DLD1 (cell line): ENCODE measurements at regions not wholly inside any gene's neighbourhood (a gene's known extent, or its start where the extent isn't known, plus 50 kb on each side); places are given as distances from the start of the nearest gene placed in this dataset.
"Not testable (repeated sequence)": the region's sequence is repeated elsewhere in the genome, so short reads cannot be mapped to it uniquely, and the experiment has no call there.

Experiments used
- in situ Hi-C: cut with HindIII; loops from 2 replicates; pipeline ENCODE4 v1.10.0; 2017; ENCODE audit warnings: low sequenced_read_pairs

GRCh38 chr1:4207183-4207582 is 307.1 kb upstream of the C1orf174 start:
- in situ Hi-C loops, result no loop called here

- in situ Hi-C loops, result no loop called here
Observed at GRCh38 chr1:4207842-4208692, 308.0 kb upstream of the C1orf174 start.

- in situ Hi-C loops, result no loop called here
Observed at GRCh38 chr1:4210043-4210442, 310.0 kb upstream of the C1orf174 start.

- in situ Hi-C loops, result no loop called here
Observed at GRCh38 chr1:4212796-4213195, 312.7 kb upstream of the C1orf174 start.

DNA sequence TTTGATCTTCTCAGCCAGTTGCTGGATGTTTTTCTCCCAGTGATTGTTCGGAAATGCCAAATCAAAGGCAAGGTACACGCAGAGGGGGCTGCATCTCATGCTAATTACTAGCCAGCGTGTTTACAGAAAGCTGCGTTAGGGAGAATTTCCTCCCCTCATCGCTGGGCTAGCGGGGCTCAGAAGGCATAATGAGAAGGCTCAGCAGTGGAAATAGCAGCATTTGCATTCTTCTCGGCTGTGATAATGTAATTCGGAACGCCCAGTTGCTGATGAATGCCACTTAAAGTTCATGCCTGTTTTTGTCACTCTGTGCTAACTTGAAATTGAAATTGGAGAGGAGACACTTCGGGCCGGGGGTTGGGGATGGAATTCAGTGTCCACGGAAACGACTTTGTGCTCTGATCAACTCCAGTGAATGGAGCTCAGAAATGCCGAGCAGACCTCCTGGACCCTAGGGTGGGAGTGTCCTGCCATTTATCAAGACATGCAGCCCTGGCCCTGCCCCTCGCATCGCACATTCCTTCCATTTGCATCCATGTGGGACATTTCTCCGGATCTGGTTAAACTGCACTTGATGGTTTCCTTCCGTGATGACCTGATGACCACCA is 313.4 kb upstream of the C1orf174 start:
- in situ Hi-C loops, result no loop called here

DNA sequence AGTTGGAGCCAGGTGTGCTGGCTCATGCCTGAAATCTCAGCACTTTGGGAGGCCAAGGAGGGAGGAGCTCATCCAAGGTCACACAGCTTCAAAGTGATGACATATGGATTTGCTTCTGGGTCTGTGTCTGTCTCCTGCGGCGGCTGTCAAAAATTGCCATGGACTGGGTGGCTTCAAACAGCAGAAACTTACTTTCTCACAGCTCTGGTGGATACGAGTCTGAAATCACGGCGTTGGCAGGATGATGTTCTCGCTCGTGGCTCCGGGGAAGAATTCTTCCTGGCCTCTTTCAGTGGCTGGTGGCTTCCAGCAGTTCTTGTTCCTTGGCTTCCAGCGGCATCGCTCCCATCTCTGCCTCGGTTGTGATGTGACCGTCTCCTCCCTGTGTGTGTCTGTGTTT is 314.8 kb upstream of the C1orf174 start:
- in situ Hi-C loops, result no loop called here

- in situ Hi-C loops, result no loop called here
Observed at GRCh38 chr1:4215391-4215790, 315.3 kb upstream of the C1orf174 start.

DNA sequence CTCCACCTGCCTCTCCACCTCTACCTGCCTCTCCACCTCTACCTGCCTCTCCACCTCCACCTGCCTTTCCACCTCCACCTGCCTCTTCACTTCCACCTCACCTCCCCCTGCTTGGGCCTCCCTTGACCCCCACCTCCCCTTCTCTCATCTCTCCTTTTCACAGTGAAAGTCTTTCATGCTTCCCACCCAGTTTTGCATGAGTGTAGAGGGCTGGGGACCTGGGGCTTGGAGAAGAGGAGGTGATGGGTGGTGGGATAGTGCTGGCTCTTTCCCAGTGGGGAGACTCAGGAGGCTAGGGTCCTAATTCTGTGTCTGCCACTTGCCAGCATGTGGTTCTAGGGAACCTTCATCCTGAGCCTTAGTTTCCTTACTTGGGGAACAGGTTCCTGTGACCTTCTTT is 316.2 kb upstream of the C1orf174 start:
- in situ Hi-C loops, result no loop called here

DNA sequence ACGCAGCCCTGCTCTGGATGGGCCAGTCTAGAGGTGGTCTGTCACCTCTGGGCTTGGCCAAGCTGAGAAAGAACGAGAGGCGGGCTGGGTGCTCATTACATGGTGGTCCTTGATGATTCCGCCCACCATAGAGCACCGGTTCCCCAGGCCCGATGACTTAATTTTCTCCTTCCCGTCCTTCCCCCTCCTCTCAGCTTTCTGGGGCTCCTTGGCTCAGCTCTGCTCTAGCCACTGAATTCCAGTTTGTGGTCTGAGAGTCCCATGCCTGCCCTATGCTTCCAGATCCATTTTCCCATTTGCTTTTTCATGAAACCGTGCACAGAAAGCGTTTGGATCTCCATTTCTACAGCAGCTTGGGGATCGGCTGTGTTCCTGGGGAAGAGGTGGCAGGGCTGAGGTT is 318.5 kb upstream of the C1orf174 start:
- in situ Hi-C loops, result no loop called here

GRCh38 chr1:4219111-4219510 is 319.0 kb upstream of the C1orf174 start:
- in situ Hi-C loops, result no loop called here

DNA sequence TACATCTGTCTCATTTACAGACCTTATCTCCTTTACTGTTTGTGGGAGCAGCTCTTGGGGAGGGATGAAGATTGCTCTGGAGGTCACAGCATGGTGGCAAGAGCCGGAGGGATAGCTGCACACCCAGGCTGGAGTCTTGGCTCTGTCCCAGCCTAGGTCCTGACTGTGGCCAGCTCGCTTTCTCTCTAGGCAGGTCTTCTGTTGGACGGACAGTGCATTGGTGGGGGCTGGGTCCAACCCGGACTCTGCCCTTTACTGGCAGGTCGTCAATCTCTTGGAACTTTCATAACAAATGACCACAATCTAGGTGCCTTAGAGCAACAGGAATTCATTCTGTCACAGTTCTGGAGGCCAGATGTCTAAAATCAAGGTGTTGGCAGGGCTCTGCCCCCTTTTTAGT is 319.8 kb upstream of the C1orf174 start:
- in situ Hi-C loops, result no loop called here

DNA sequence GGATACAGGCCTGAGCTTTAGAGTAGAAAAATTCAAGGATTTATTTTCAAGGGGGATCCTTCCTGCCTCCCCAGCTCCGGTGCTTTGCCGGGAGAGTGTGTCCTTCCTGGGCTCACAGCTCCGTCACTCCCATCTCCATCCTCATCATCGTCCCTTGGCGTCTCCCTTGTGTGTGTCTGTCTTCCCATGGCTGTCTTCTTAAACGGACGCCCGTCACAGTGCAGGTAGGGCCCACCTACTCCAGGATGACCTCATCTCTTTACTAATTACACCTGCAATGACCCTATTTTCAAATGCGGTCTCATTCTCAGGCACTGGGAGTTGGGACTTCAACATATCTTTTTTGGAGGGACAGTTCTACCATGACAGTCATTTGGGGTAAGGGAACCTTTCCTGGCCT is 320.3 kb upstream of the C1orf174 start:
- in situ Hi-C loops, result no loop called here

GRCh38 chr1:4221107-4221506 is 321.0 kb upstream of the C1orf174 start:
- in situ Hi-C loops, result no loop called here

DNA sequence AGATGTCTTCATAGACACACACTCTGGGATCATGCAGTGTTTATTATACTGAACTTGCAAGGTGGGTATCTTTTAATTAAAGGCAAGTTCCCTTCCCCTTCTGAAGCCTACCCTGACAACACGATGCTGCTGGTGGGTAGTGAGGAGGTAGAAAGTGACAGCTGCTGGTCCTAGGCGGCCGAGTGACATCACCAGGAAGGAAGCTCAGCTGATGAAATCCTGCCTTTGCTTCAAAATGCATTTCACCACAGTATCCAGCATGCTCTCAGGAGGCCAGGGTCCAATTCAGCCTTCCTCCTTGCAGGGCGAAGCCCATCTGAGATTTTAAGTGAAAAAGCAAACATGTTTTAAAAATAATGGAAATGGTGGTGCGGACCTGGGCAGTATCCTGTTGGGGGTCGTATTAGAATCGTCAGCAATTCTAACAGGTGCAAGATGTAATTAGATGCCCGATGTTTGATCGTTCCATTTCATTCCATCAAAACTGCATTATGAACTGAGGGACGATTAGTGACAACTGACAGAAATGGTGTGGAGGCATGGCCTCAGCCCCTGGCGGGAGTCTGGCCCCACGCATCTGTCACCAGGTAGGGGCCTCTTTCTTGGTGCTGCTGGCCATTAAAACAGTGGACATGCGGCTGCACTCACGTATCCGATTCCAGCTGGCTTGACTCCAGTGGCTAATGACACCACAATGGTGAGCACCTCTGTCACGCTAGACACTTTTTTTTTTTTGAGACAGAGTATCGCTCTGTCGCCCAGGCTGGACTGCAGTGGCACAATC is 324.8 kb upstream of the C1orf174 start:
- in situ Hi-C loops, result no loop called here

GRCh38 chr1:4227986-4228385 is 327.9 kb upstream of the C1orf174 start:
- in situ Hi-C loops, result no loop called here

GRCh38 chr1:4253935-4254334 is 353.9 kb upstream of the C1orf174 start:
- in situ Hi-C loops, result no loop called here

GRCh38 chr1:4256351-4256750 is 356.3 kb upstream of the C1orf174 start:
- in situ Hi-C loops, result no loop called here

GRCh38 chr1:4258146-4258777 is 358.2 kb upstream of the C1orf174 start:
- in situ Hi-C loops, result not testable (repeated sequence)

- in situ Hi-C loops, result no loop called here
Observed at GRCh38 chr1:4261327-4261726, 361.3 kb upstream of the C1orf174 start.

DNA sequence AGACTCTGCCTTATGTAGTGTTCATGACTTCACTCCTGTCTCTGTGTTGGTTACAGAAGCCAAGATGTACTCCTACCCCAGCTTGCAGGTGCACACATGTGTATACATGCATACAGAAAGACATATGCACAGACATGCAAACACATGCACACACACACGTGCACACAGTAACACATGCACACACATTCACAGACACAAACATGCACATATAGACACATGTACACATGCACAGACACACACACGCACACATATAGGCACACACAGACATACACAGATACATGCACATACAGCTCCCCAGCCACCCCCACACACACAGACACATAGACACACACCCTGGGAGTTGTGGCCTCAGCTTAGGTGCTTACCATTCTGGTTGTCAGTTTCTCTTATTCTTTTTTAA is 362.6 kb upstream of the C1orf174 start:
- in situ Hi-C loops, result no loop called here

- in situ Hi-C loops, result no loop called here
Observed at GRCh38 chr1:4263699-4264098, 363.6 kb upstream of the C1orf174 start.
